NCI-H82 treated with DMSO at 0.1 percent for 48 hours (cell line): ENCODE measurements at regions not wholly inside any gene's neighbourhood (a gene's known extent, or its start where the extent isn't known, plus 50 kb on each side); places are given as distances from the start of the nearest gene placed in this dataset.
A peak's percentile ranks its signal among the peaks of the same experiment; 100 is the strongest.
"Not testable (repeated sequence)": the region's sequence is repeated elsewhere in the genome, so short reads cannot be mapped to it uniquely, and the experiment has no call there.

ENCODE experiments used
- DNase-seq: peaks from one replicate; lab custom pipeline; 2025; ENCODE audit not compliant: unreplicated experiment; lab: John Stamatoyannopoulos, UW

DNA sequence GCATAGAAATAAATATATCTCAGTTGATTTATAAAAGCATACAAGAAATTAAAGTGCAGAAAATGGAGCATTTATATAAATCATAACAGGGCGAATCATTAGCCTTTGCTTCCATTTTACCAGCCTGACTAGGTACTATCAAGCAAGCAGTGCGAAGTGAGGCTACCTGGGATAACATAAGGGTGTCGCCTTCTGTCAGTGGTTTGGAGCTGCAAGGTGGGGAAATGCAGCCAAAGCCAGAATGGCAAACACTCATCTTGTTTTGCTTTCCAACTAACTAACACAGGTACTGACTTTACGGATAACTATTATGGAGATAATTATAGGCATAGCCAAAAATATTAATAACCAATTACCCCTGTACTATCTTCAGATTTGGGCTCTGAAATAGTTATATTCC is 1459.8 kb downstream of the RAPGEF2 start:
- no peak for DNase-seq

DNA sequence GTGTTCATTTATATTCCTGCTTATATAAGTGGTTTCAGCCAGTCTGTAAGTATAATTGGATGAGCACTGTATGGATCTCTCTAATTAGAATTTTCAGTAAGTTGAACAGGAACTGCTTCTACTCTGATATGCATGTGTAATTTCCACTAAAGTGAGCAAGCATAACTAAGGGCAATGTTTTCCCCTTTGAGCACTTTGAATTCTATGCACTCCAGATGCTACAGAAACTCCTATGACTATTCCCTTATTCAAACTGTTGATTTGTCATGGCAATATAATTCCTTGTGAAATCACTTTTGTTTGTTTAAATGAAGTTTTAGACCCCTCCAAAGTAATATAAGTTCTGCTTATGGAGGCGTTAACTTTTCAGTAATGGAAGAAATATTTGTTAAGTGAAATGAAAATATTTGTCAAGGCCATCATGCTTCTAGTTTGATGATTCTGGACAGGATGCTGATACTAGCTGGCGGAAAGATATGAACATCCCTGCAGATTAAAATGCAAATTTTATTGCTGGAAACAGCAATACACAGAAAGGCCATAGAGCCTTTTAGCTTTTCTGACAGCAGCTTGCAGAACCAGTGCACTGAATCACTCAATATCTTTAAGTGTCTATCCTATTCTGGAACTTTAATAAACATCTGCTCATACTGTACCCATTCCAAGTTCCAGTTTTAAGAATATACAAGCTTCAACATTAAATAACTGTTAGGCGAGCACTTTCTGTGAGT is 1460.8 kb downstream of the RAPGEF2 start:
- no peak for DNase-seq

DNA sequence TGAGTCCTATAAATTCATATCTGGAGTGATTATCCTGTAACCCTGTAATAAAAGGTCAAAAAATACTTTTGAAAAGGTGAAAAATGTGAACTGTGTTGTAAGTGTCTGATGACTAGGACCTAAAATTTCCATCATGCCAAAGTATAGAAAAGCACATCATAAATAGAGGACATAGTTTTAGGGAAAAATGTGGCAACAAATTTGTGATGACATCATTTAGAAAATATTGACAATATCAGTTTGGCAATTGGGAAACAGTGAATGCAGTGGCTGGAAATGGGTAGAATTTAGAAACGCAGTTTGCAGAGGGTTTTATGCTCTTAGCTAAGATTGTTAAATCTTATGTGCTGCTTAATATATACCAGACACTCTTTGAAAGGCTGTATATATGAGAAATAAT is 1464.8 kb downstream of the RAPGEF2 start:
- DNase-seq, result no peak

DNA sequence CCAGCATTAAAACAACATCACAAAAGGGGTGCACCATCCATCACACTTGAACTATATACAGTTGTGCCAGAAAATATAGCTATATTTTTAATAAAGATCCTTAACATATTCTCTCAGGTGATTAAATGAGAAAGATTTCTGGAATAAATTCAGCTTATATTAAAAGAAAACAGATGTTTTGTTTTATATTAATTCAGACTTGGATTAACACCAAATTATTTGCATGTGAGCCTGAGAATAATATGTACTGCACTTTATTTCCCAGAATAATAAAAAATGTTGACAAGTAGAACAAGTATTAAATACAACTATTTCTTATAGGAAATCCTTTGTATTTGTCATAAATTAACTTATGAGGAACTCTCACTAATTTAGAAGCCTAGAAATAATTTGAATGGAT is 1467.4 kb downstream of the RAPGEF2 start:
- no peak for DNase-seq

DNA sequence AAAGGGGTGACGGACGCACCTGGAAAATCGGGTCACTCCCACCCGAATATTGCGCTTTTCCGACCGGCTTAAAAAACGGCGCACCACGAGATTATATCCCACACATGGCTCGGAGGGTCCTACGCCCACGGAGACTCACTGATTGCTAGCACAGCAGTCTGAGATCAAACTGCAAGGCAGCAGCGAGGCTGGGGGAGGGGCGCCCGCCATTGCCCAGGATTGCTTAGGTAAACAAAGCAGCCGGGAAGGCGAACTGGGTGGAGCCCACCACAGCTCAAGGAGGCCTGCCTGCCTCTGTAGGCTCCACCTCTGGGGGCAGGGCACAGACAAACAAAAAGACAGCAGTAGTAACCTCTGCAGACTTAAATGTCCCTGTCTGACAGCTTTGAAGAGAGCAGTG is 1471.4 kb downstream of the RAPGEF2 start:
- DNase-seq, result not testable (repeated sequence)

DNA sequence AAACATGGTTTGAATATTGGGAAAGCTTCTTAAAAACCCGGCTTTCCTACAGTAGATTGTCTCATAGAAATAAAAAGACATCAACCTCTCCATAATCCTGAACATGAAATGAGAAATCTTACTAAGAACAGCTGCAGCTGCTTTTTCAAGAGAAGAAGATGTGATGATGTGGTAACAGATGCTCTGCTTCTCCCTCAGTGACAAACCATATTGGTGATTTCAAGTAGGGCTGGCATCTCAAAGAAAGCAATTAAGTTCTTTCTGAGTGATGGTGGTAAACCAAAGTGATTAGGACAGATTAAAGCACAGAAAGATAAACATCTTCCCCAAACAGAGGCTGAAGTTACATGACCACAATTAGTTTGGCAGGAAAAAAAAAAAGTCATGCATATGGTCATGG is 1477.7 kb downstream of the RAPGEF2 start:
- peak; percentile 17 for DNase-seq

DNA sequence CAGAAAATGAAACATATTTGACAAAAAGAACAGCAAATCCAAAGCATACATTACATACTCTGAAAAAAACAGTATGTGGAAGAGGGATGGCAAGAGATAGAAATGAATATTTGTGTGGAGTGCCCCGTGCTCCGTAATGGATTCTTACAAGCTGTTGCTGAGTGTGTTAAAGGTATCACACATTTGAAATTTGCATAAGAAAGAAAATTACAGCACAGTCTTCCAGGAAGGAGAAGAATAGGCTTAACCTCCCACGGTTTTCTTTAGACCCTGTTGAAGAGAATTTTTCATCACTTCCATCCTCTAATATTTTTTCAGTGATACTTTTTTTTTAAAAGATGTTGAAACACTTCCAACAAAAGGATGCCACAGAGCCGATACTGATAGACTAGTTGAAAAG is 1489.4 kb downstream of the RAPGEF2 start:
- DNase-seq, result no peak

DNA sequence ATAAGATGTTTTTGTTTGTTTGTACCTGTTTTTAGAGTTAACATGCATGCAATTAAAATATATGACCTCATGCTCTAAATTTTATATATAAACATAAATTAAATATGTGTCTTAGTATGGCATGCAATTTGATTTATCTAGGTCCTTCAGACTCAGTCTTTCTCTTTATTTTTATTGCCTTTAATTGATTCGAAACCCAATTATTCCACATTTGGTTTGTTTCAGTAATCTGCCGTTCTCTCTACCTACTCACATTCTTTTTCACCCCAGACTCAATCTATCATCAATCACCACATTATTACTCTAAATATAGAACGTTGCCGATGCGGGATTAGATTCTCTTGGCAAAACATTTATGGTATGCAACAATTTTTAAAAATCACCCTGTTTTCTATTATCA is 1492.8 kb downstream of the RAPGEF2 start:
- no peak for DNase-seq

DNA sequence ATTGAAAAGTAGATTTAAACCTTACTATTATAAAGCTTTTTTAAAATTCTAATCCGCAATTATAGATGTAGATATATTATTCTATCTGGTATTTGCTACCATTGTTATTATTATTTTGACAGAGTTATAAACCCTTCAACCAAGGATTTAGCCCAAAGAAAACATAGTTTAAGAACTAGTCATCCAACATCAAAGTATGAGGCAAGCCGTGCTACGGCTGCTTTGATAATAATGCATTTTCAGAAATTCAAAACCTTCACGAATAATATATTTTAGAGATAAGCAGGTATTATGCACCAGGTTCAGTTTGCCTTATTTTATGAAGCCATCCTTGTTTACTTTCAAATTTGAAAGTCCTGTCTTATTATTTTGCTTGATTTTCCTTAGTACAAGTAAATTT is 1501.7 kb downstream of the RAPGEF2 start:
- DNase-seq, result no peak

DNA sequence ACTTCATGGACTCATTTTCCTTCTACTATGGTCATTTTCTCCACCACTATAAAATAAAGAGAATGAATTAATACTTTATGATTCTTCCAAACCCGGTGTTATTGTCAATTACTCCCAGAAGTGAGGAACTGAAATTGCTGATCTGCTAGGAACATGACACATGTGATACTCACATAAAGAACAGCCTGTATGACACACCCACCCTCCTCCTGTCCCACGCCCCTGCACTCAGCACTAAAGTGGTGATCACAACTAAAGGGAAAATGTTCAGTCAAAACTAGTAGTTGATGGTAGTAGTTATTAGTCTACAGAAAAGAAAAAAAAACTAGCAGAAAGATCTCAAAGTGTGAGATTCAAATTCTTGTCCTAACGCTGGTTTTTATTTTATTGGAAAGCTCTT is 1508.3 kb downstream of the RAPGEF2 start:
- no peak for DNase-seq

DNA sequence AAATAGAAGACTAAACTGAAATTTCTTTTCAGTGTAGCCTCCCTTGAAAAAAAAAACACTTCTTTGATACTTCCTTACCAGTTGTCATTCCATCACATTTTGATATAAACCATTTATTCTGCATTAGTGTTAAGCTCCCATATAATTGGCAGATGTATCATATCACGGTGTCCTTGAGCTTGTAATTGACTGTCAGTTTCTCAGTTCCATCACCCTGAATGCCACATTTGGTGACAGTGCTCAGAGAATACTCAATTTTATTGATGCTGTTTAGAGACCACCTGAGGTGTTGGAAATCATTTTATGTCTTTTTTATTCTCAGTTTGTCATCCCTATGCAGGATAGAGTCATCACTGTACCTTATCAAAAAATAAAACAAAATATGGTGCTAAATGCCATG is 1528.2 kb downstream of the RAPGEF2 start:
- no peak for DNase-seq

DNA sequence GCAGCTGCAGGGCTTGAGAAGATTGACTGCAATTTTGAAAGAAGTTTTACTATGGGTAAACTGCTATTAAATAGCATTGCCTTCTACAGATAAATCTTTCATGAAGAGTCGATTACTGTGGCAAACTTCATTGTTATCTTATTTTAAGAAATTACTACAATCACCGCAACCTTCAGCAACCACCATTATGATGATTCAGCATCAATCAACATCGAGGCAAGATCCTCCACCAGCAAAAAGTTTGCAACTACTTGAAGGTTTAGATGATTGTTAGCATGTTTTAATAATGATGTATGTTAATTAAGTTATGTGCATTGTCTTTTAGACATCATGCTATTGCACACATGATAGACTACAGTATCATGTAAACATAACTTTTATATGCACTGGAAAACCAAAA is 1511.0 kb downstream of the FSTL5 start:
- no peak for DNase-seq

DNA sequence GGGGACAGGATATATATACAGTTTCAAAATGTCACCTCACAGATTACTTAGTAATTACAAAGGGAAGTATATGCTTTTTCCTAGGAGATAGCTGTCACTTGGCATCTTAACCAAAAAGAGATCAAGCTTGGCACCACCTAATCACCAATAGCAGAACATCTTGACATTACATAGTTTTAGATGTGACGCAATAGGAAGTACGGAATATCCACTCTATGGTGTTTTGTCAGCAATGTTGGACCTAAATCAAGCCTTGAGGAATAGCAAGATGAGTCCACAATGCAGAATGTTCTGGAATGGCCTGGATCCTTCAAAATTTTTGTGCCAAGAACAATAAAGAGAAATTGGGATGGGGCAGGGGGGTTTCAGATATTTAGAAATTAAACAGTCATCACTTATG is 1488.2 kb downstream of the FSTL5 start:
- DNase-seq, result no peak

DNA sequence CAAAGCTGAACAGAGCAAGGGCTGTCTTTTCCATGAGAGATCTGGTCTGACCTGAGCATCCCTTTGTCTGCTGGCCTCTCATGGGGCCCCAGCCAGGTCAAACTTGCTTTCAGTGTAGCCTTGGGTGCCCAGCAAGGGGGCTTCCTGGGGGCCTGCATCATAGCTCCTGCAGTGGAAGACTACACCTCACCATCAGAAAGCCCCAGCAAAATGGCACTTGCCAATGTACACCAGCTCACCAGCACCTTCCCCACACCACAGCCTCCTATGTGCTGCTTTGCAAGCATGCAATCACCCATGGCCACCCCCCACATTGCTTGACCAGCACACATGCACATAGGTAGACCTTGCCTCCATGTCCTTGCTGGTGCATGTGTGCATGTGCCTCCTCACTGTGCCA is 1478.1 kb downstream of the FSTL5 start:
- DNase-seq, result no peak

DNA sequence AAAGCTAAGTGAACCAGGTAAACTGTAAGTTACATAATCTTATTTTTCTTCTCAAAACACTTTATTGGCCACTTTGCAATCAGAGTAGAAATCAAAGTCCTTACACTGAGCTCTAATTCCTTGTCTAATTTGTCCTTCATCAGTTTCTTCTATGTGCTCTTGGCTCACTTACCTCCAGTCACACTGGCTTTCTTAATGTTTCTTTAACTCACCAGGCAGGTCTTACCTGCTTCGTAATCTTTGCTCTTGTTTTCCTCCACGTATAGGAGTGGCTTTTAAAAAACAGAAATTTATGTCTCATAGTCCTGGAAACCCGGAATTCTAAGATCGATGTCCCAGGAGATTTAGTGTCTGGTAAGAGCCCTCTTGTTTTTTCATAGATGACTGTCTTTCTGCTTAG is 1462.1 kb downstream of the FSTL5 start:
- no peak for DNase-seq

DNA sequence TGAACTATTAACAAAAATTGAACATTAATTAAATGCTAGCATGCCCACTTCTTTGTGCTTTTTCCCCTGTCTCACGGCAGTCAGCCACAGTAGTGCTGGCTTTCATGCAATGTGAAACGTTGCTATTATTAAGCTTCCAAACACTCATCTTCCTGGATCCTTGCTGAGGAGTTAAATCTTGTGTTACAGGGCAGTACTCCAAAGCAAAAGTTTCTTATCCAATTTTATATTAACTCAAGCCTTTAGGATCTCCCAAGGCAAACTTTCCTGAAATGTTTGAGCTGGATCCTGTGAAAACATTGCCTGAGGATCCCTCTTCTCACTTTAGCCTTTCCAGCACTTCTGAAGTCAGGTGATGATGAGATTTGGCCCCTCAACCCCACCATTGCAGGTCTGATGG is 1454.8 kb downstream of the FSTL5 start:
- DNase-seq, result no peak

DNA sequence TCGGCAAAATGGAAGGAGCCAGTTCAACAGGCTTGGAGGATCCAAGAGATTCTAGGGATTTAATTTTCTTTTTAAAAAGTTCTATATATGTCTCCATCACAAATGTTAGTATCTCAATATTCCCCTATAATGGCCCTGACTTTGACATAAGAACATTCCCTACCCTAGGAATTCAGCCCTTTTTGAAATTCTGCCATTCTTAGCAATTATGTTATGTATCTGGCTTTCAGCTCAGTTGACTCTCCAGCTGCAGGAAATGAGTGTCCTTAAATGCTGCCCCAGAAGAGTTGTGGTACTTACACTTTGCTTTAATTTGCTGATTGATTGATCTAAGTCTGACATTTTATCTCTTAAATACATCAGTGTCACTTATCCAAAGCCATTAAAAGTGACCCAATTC is 1454.3 kb downstream of the FSTL5 start:
- no peak for DNase-seq

DNA sequence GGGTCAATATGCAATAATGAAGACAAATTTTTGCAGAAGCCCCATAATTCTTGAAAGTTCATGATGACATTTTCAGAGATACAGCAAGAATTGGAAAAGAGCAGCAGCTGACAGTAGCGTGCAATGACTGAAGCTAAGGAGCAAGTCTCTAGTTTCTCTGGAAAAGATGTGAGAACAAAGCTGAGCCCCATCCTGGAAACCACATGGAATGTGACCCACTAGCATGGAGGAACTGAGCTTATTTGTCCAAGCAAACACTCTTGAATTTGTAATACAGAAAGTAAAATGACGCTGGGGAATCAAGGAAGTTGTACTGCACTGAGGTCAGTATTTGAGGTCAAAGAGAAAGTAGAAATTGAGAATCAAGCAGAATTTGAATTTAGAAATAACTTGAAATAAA is 1447.2 kb downstream of the FSTL5 start:
- DNase-seq, result no peak

DNA sequence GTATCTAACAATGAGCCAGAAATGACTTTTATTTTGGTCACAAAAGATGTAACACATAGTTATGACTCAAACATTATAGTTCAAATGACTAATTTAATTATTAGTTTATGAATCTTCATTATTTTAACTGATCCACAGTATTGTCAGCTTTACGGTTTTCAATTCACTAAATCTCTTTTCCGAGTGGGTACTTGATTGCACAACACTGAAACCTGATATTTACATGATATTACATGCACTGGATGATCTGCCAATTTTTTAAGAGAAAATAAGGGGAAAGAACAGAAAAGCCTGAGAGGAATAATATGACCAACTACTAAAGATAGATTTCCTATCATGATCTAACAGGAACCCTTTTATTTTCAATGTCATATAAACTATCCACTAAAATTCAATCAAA is 1446.0 kb downstream of the FSTL5 start:
- DNase-seq, result no peak

DNA sequence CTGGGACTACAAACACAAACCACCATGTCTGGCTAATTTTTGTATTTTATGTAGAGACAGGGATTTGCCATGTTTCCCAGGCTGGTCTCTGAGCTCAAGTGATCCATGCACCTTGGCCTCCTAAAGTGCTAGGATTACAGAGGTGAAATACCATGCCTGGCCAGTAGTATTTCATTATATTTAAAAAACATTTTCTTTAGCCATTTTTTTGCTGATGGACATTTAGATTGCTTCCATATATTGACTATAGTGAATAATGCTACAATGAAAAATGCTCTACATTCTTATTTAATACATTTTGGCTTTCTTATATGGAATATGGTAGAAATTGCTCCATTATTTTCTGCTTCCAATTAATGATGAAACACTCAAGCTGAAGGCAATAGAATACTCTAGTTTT is 1439.7 kb downstream of the FSTL5 start:
- no peak for DNase-seq

DNA sequence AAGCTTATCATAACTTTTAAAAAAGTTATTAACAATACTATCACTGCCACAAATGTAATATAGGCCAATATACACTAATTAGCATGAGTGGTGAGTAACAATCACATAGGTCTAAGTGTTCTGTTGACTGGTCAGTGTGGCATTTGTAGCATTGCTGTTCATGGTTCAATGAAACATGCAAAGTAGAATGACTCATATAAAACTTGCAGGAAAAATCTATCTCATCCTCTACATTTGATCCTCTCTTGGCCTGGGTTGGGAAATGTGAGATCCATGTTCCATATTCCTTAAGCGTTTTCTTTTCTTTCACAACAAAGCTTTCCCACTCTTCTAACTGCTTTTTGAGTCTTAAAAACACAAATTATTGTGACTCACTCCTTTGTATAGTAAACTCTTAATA is 1418.7 kb downstream of the FSTL5 start:
- no peak for DNase-seq

DNA sequence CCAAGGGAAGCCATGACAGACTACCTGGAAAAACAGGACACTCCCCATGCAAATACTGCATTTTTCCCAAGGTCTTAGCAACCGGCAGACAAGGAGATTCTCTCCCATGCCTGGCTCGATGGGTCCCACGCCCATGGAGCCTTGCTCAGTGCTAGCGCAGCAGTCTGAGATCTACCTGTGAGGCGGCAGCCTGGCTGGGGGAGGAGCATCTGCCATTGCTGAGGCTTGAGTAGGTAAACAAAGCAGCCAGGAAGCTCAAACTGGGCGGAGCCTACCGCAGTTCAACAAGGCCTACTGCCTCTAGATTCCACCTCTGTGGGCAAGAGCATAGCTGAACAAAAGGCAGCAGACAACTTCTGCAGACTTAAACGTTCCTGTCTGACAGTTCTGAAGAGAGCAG is 1417.2 kb downstream of the FSTL5 start:
- DNase-seq, result not testable (repeated sequence)

DNA sequence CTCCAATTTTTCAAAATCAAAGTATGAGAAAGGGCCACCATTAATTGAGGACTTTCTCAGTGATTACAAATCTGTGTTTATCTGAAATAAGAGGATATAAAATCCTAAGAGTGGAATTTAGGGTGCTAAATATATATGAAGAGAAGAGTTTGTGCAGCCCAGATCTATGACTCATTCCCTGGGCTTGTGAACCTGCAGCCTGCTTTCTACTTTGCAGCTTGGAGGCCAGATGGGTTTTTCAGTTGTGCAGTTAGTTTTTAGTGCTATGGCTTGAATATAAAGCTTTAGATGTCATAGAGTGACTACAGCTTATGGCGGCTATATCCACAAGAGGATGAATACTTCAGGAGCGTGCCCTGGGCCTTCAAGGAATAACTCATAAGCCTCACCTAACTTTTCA is 1391.1 kb downstream of the FSTL5 start:
- DNase-seq, result no peak

DNA sequence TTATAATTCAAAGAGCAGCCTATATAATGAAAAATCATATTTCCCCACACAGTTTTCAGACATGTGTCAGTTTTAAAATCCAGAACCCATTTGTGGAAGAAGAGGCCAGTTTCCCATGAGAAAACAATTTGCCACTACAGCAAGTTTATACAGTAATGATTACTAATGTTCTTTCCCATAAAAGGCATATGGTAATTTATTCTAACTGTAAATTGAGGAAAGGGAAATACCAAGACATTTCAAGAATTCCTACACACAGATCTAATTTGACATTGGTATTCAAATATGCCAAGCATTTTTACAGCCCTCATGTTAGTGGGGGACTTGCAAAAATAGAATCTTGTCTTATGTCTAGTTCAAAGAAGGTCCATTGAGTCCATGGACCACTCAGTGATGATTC is 1368.6 kb downstream of the FSTL5 start:
- no peak for DNase-seq
